ENCODE measurements at regions not wholly inside any gene's neighbourhood (a gene's known extent, or its start where the extent isn't known, plus 50 kb on each side); places are given as distances from the start of the nearest gene placed in this dataset.

DNA sequence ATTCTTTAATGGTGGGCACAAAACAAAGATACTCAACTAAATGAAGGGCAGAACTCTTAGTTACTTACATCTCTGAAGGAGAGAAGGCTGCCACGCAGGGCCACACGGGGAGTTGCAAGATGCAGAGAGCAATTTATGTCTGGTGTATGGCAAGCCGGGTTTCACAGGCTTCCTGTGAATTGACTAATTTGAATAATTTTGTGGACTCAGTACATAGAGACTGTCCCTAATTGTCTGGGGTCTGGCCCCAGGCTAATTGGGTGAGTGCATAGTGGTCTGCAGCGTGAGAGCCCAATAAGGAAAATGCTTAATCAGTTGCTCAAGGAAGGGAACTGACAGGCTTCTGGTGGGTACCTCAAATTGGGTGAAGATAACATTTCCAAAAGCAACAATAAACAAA lies 205.7 kb downstream of the OTOR start:
- TF ChIP-seq CTCF (IDR thresholded peaks at IDR 0.05; ENCODE audit: insufficient read depth, low read depth, low read length) (no peak), EZH2 (IDR thresholded peaks at IDR 0.05; ENCODE audit: insufficient read depth, low read length) (no peak)
